SU-DHL-6 (cell line): ENCODE measurements at regions not wholly inside any gene's neighbourhood (a gene's known extent, or its start where the extent isn't known, plus 50 kb on each side); places are given as distances from the start of the nearest gene placed in this dataset.

Experiments
- H2AFZ ChIP-seq: fragments of 200-600 bp; sonication (generic); 2 replicates; pipeline ENCODE4 v1.6.1; 2014; ENCODE audit warnings: low read depth, mild to moderate bottlenecking, moderate library complexity, mixed read lengths, antibody characterized with exemption, low read length; ENCODE audit not compliant: severe bottlenecking
- H3F3A ChIP-seq: fragments of 200-600 bp; shearing (Covaris generic); 2 replicates; pipeline ENCODE4 v1.6.0; 2016; ENCODE audit warnings: antibody characterized with exemption, mild to moderate bottlenecking; ENCODE audit not compliant: insufficient read depth
- H3K27ac ChIP-seq: fragments of 200-600 bp; sonication (generic); 2 replicates; pipeline ENCODE4 v1.5.1; 2016; ENCODE audit warnings: low read depth, mild to moderate bottlenecking, low read length, moderate library complexity, mixed read lengths
- H3K27me3 ChIP-seq: fragments of 200-600 bp; sonication (generic), shearing (Covaris generic); 2 replicates; pipeline ENCODE4 v1.6.0; 2014; ENCODE audit warnings: mild to moderate bottlenecking, low read length
- H3K36me3 ChIP-seq: fragments of 200-600 bp; sonication (generic); 2 replicates; pipeline ENCODE4 v1.6.1; 2014; ENCODE audit warnings: mild to moderate bottlenecking, low read length, mixed read lengths
- H3K4me2 ChIP-seq: fragments of 300-600, 200-600 bp; shearing (Covaris generic), sonication (generic); 2 replicates; pipeline ENCODE4 v1.6.0; 2014; ENCODE audit warnings: low read length, low read depth, mild to moderate bottlenecking; ENCODE audit not compliant: poor library complexity, severe bottlenecking
- H3K4me3 ChIP-seq: fragments of 200-600 bp; sonication (generic); 2 replicates; pipeline ENCODE4 v1.5.1; 2014; ENCODE audit warnings: antibody characterized with exemption, low read length, mild to moderate bottlenecking, mixed read lengths; ENCODE audit not compliant: insufficient read depth, poor library complexity, severe bottlenecking
- H3K79me2 ChIP-seq: fragments of 200-600 bp; sonication (generic); 2 replicates; pipeline ENCODE4 v1.6.1; 2014; ENCODE audit warnings: mild to moderate bottlenecking, low read length, moderate library complexity; ENCODE audit not compliant: insufficient read depth
- H3K9ac ChIP-seq: fragments of 200-600 bp; sonication (generic); 2 replicates; pipeline ENCODE4 v1.7.0; 2014; ENCODE audit warnings: mild to moderate bottlenecking, low read length
- H3K9me2 ChIP-seq: fragments of 200-600 bp; sonication (generic); replicated peaks from 2 replicates; pipeline ENCODE4 v1.6.1; 2014; ENCODE audit warnings: low read length; ENCODE audit not compliant: insufficient read depth
- H3K9me3 ChIP-seq: fragments of 200-600 bp; sonication (generic); 2 replicates; pipeline ENCODE4 v1.6.1; 2014; ENCODE audit warnings: low read length, mixed read lengths; ENCODE audit not compliant: insufficient read depth
- H4K20me1 ChIP-seq: fragments of 200-600 bp; sonication (generic); 2 replicates; pipeline ENCODE4 v1.6.1; 2014; ENCODE audit warnings: low read depth, mild to moderate bottlenecking, antibody characterized with exemption, low read length, moderate library complexity, mixed read lengths
- CTCF ChIP-seq: fragments of 200-600 bp; sonication (generic); IDR thresholded peaks from one replicate; pipeline ENCODE4 v1.5.1; 2017; ENCODE audit warnings: antibody characterized with exemption, mild to moderate bottlenecking, low read length, moderate library complexity; ENCODE audit not compliant: insufficient read depth, poor library complexity, severe bottlenecking
- EZH2phosphoT487 ChIP-seq: fragments of 200-600 bp; sonication (generic), shearing (Covaris generic); conservative IDR thresholded peaks from 2 replicates; pipeline ENCODE4 v1.6.1; 2018; ENCODE audit warnings: mild to moderate bottlenecking, antibody characterized with exemption, low read length, moderate library complexity, mixed read lengths

DNA sequence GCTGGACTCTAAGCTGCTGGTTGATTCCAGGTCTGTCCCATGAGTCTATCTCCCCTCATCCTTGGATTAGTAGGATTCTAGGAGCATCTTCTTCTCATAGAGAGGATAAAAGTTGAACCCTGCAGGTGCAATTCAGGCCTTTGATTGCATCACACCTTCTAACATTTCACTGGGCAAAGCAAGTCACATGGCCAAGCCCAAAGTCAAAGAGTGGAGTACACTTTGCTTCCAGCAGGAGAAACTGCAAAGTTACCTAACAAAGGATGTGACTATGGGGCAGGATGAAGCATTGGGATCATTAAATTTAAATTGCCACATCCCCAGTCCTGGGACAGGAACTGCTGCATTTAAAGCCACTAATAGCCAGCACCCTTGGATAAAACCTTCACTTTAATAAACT, 51.0 kb upstream of the EGFLAM start:
- H2AFZ ChIP-seq, result no peak overlapping the region
- H3K36me3 ChIP-seq, result no peaks in the 10 kb centered on the region
- no peak overlapping the region for H3K9ac ChIP-seq
- TF ChIP-seq EZH2phosphoT487 (no peak), CTCF (no peak)
- no peaks in the 10 kb centered on the region for H3K27me3 ChIP-seq
- no peaks in the 10 kb centered on the region for H3K9me3 ChIP-seq
- H4K20me1 ChIP-seq, result no peaks in the 10 kb centered on the region
- H3K79me2 ChIP-seq, result no peaks in the 10 kb centered on the region
- H3K9me2 ChIP-seq, result no peaks in the 10 kb centered on the region
- H3K4me2 ChIP-seq, result no peak overlapping the region
- no peaks in the 10 kb centered on the region for H3F3A ChIP-seq
- no peak overlapping the region for H3K4me3 ChIP-seq
- no peak overlapping the region for H3K27ac ChIP-seq

DNA sequence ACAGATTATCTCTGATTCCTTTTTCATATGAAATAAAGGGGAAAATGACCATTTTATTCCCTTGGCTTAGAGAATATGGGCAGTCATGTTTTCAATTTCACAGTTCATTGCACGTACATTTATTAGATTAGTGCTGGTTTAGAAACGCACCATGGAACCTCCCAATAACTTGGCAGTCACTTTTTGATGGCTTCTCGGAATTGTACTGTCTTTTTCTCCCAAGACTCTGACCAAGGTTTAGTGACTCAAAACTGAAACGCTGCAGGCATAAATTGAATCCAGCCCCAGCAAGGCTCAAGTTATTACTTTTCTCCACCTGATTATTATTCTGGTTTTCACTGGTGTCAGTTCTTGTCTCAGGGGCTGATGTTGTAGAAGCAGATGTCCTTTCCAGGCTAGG, 55.6 kb upstream of the EGFLAM start:
- H2AFZ ChIP-seq, result no peak overlapping the region
- H3K4me3 ChIP-seq, result no peak overlapping the region
- H3K9ac ChIP-seq, result no peak overlapping the region
- no peaks in the 10 kb centered on the region for H3K27me3 ChIP-seq
- no peak overlapping the region for H3K27ac ChIP-seq
- no peaks in the 10 kb centered on the region for H3K79me2 ChIP-seq
- H3K36me3 ChIP-seq, result no peaks in the 10 kb centered on the region
- no peaks in the 10 kb centered on the region for H4K20me1 ChIP-seq
- no peaks in the 10 kb centered on the region for H3K9me2 ChIP-seq
- no peaks in the 10 kb centered on the region for H3K9me3 ChIP-seq
- TF ChIP-seq CTCF (no peak), EZH2phosphoT487 (no peak)
- H3F3A ChIP-seq, result no peaks in the 10 kb centered on the region
- H3K4me2 ChIP-seq, result no peak overlapping the region

- Histone ChIP-seq H3K27me3 (no peaks in the 10 kb centered on the region), H2AFZ (no peak overlapping the region), H3K9me2 (no peaks in the 10 kb centered on the region), H3K9ac (no peak overlapping the region), H4K20me1 (no peaks in the 10 kb centered on the region), H3K9me3 (no peaks in the 10 kb centered on the region), H3K4me3 (no peak overlapping the region), H3K36me3 (no peaks in the 10 kb centered on the region), H3K79me2 (no peaks in the 10 kb centered on the region), H3K27ac (no peak overlapping the region), H3F3A (no peaks in the 10 kb centered on the region), H3K4me2 (no peak overlapping the region)
- TF ChIP-seq EZH2phosphoT487, result no peak
- no peak for TF ChIP-seq CTCF
These were observed 57.3 kb upstream of the EGFLAM start for GRCh38 chr5:38200872-38201557.
